Left ventricle myocardium inferior (tissue), 1 donor: ENCODE measurements at regions not wholly inside any gene's neighbourhood (a gene's known extent, or its start where the extent isn't known, plus 50 kb on each side); places are given as distances from the start of the nearest gene placed in this dataset.

Experiments
- DNase-seq: peaks from one replicate; pipeline ENCODE4 v3.0.0-alpha.2; 2020
- H3K27ac ChIP-seq: fragments of 200-600 bp; replicated peaks from 2 replicates; pipeline ENCODE4 v1.8.0; 2021
- H3K27me3 ChIP-seq: fragments of 200-600 bp; 2 replicates; pipeline ENCODE4 v1.8.0; 2021; ENCODE audit warnings: low read depth
- H3K36me3 ChIP-seq: fragments of 200-600 bp; 2 replicates; pipeline ENCODE4 v1.8.0; 2021
- H3K4me1 ChIP-seq: fragments of 200-600 bp; 2 replicates; pipeline ENCODE4 v1.8.0; 2021
- H3K4me3 ChIP-seq: fragments of 200-600 bp; 2 replicates; pipeline ENCODE4 v1.8.0; 2021; ENCODE audit warnings: mild to moderate bottlenecking, moderate library complexity
- H3K9me3 ChIP-seq: fragments of 200-600 bp; replicated peaks from 2 replicates; pipeline ENCODE4 v1.8.0; 2021
- intact Hi-C: fragments of 100-400 bp; cut with micrococcal nuclease; formaldehyde crosslinking; loops from one replicate; pipeline ENCODE4 v1.11.0; 2022
- TF ChIP-seq, protein P1 (sequence below): fragments of 200-600 bp; IDR thresholded peaks from 2 replicates; pipeline ENCODE4 v1.8.0; 2021; ENCODE audit warnings: antibody characterized with exemption, mild to moderate bottlenecking, borderline replicate concordance
- donor health status: DM: no; HTN: yes; CAD: no; lungs with severe emphysema.

DNA sequence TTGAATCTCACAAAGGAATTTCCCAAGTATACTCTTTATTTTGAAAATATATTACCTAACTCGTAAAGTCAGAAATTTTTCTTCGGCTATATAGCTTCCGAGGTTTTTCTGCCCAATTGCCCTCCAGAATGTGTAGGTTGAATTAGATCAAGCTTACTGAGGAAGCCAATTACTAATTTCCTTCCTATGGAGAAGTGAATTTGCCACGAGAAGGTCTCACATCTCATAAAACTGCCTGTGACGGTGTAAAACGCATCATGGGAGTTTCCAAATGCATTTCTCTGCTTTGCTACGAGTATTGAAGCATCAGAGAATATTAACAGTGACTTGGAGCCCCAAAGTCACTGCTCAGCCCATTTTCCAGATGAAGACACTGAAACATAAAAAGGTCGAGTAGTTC, 262.3 kb downstream of the PTBP2 start:
- Histone ChIP-seq H3K36me3 (no peaks in the 10 kb centered on the region), H3K4me1 (no peaks in the 10 kb centered on the region), H3K27ac (no peak overlapping the region), H3K4me3 (no peak overlapping the region), H3K27me3 (no peaks in the 10 kb centered on the region), H3K9me3 (no peaks in the 10 kb centered on the region)
- TF ChIP-seq, protein P1, sequence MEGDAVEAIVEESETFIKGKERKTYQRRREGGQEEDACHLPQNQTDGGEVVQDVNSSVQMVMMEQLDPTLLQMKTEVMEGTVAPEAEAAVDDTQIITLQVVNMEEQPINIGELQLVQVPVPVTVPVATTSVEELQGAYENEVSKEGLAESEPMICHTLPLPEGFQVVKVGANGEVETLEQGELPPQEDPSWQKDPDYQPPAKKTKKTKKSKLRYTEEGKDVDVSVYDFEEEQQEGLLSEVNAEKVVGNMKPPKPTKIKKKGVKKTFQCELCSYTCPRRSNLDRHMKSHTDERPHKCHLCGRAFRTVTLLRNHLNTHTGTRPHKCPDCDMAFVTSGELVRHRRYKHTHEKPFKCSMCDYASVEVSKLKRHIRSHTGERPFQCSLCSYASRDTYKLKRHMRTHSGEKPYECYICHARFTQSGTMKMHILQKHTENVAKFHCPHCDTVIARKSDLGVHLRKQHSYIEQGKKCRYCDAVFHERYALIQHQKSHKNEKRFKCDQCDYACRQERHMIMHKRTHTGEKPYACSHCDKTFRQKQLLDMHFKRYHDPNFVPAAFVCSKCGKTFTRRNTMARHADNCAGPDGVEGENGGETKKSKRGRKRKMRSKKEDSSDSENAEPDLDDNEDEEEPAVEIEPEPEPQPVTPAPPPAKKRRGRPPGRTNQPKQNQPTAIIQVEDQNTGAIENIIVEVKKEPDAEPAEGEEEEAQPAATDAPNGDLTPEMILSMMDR, result no peak
- no peak for DNase-seq
- intact Hi-C loops, result no loop called here

DNA sequence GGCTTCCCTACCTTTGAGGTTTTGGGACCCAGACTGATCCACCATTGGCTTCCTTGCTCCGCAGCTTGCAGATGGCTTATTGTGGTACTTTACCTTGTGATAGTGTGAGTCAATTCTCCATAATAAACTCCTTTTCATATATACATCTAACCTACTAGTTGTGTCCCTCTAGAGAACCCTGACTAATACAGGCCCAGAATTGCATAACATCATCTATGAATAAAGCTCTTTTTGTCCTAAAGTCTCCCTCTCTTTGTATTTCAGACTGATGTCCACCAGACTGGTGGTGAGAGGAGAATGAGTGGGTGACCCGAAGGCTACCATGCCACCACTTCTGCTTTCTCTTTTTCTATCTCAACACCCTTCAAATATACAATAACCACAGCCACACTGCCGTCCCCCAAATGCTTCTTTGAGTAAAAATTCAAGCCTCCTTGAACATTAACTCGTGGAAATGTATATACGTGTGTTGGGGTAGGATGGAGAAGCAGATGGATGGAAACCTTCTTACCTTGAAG, 265.7 kb downstream of the PTBP2 start:
- intact Hi-C loops, result no loop called here
- H3K4me3 ChIP-seq, result no peak overlapping the region
- no peaks in the 10 kb centered on the region for H3K27me3 ChIP-seq
- H3K36me3 ChIP-seq, result no peaks in the 10 kb centered on the region
- no peaks in the 10 kb centered on the region for H3K9me3 ChIP-seq
- DNase-seq, result no peak
- H3K27ac ChIP-seq, result no peak overlapping the region
- H3K4me1 ChIP-seq, result no peaks in the 10 kb centered on the region
- TF ChIP-seq, protein P1, result no peak

DNA sequence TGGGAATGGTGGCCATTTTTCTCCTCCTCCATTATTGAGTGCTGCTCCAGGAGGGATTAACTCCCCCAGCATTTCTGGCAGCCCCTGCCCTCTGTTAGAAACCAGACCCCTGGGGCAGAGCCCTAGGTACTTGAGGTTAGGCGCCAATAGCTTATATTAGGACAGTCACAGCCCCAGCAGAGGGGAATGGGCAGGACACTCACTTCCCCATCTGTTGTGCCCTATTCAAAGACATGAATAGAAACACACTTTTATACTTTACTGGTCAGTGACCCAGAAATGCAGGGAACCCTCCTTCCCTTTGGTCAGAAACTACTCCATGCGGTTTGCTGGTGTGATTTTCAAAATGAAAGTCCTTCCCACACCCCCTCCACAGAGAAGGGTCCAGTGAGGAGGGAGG, 267.7 kb downstream of the PTBP2 start:
- no peaks in the 10 kb centered on the region for H3K4me1 ChIP-seq
- no peaks in the 10 kb centered on the region for H3K36me3 ChIP-seq
- no peak overlapping the region for H3K4me3 ChIP-seq
- TF ChIP-seq, protein P1, result no peak
- no peak overlapping the region for H3K27ac ChIP-seq
- DNase-seq, result no peak
- no peaks in the 10 kb centered on the region for H3K27me3 ChIP-seq
- no peaks in the 10 kb centered on the region for H3K9me3 ChIP-seq
- intact Hi-C loops, result no loop called here

DNA sequence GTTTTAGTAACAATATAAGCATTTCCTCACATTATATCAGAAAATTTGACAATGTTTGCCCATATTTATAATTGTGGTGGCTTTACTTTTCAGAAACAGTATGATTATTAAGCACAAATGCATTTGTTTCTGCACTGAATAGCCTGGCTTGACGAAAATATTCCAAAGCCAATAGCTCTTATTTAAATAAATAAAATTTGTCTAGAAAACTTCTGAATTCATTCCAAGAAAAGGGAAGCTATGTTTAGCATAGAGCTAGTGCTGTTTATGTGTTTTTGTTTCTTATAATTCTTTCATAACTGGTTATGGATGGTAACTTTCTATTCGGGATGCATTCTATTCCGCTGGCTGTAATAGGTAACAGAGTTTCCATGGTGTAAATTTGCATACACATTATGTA, 268.6 kb downstream of the PTBP2 start:
- Histone ChIP-seq H3K9me3 (no peaks in the 10 kb centered on the region), H3K36me3 (no peaks in the 10 kb centered on the region), H3K4me3 (no peak overlapping the region), H3K4me1 (peaks cover under 1% of the 10 kb centered on the region), H3K27ac (no peak overlapping the region), H3K27me3 (no peaks in the 10 kb centered on the region)
- DNase-seq, result no peak
- TF ChIP-seq, protein P1, result no peak
- intact Hi-C loops, result no loop called here

DNA sequence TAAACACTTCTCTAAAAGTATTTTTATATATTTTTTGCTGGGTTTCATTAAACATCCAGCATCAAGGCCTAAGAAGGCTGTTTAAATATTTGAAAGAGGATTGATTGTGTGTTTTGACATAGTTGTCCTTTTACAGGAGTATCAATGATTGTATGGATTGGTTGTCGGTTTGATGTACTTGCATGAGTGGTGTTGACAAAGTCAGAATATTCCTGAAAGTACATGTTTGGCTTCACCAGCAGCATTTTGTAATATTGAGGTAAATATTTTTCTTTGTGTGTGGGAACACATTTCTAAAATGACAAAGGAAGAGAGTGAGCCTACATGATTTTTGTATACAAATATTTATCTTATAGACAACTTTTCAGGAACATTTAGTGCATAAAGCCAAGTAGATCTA, 269.7 kb downstream of the PTBP2 start:
- H3K27ac ChIP-seq, result no peak overlapping the region
- H3K4me3 ChIP-seq, result no peak overlapping the region
- intact Hi-C loops, result no loop called here
- peaks cover 3% of the 10 kb centered on the region for H3K4me1 ChIP-seq
- DNase-seq, result no peak
- no peaks in the 10 kb centered on the region for H3K27me3 ChIP-seq
- no peaks in the 10 kb centered on the region for H3K36me3 ChIP-seq
- no peaks in the 10 kb centered on the region for H3K9me3 ChIP-seq
- TF ChIP-seq, protein P1, result no peak

DNA sequence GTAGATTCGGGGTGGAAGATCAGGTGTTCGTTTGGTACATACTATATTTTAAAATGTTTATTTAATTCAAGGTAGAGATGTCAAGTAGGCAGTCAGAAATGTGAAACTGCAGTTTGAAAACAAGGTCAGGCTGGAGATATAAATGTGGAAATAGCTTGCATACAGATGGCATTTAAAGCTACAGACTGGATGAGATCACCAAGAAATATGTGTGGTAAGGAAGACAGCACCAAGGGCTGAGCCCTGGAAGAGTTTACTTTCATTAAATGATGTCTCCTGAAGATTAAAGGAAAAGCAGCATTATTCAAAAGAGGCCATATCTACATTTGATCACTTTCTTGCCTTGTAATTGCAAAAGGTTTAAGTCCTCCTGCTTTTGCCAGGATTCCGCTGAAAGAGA, 271.3 kb downstream of the PTBP2 start:
- H3K27me3 ChIP-seq, result no peaks in the 10 kb centered on the region
- H3K36me3 ChIP-seq, result no peaks in the 10 kb centered on the region
- intact Hi-C loops, result no loop called here
- TF ChIP-seq, protein P1, result no peak
- H3K4me3 ChIP-seq, result no peak overlapping the region
- no peak for DNase-seq
- H3K9me3 ChIP-seq, result no peaks in the 10 kb centered on the region
- no peak overlapping the region for H3K27ac ChIP-seq
- peaks cover 3% of the 10 kb centered on the region for H3K4me1 ChIP-seq
